NCI-H2081 treated with DMSO at 0.1 percent for 48 hours (cell line): ENCODE measurements at regions not wholly inside any gene's neighbourhood (a gene's known extent, or its start where the extent isn't known, plus 50 kb on each side); places are given as distances from the start of the nearest gene placed in this dataset.
A peak's percentile ranks its signal among the peaks of the same experiment; 100 is the strongest.

Experiments used
- DNase-seq: peaks from one replicate; lab custom pipeline; 2025; lab: John Stamatoyannopoulos, UW

DNA sequence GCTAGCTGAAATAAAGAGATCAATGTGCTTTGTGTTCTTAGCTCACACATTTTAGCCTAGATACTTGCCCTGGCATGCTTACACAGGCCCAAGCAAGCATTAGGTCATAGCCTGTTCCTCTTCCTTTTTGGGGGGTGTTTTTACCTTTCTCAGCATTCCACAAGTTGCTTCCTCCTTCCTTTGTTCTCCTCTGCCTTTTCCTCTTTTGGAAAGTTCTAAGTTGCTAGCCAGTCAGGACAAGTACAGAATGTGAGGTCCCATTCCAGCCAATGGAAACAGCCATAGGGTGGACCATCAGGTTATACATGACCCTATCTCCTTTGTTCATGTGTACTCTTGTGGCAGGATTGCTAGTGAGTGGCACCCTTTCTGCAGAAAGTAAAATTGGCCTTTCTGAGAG lies 154.9 kb downstream of the RASSF9 start:
- no peak for DNase-seq

DNA sequence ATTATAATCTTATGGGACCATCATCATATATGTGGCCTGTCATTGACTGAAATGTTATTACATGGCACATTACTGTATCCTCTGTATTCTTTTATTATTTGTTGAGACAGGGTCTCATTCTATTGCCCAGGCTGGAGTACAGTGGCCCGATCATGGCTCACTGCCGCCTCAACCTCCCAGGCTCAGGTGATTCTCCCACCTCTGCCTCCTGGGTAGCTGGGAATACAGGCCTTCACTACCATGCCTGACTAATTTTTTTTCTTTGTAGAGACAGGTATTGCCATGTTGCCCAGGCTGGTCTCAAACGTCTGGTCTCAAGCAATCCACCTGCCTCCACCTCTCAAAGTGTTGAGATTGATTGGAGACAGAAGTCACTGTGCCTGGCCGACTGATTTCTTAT lies 153.2 kb downstream of the RASSF9 start:
- DNase-seq, result no peak

DNA sequence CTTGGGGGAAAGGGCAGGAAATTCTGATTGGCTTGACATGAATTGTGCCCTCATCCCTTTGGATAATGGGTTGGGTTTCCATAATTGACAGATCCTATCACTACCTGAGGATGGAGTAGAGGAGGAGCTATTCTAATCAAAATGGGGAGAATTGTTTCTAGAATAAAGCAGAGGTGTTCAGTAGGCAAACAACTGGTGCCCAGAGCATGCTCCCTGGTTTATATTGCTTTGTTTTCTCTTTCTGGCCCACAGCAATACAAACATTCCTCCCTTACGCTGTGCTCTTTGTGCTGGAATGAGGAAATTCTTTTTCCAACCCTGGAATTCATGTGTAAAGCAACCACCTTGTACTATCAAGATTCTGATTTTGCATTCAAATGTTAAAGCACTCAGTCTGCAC lies 147.4 kb downstream of the RASSF9 start:
- DNase-seq, result no peak

DNA sequence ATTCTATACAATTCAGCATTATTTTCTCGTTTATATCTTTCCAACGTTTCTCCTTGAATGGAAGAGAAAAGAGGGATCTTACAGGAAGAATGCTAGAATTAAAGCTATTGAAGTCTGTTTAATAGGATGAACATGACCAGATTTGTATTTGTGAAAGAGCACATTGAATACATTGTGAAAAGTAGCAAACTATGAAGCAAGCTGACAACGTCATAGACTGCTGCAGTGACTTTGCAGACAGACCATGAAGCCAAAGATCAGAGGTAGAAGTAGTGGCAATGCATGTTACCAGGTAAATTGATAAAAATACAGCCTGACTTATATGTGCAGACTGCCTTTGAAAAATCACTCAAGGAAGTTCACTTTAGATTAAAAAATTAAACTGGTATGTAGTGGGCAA lies 146.1 kb downstream of the RASSF9 start:
- DNase-seq, result no peak

DNA sequence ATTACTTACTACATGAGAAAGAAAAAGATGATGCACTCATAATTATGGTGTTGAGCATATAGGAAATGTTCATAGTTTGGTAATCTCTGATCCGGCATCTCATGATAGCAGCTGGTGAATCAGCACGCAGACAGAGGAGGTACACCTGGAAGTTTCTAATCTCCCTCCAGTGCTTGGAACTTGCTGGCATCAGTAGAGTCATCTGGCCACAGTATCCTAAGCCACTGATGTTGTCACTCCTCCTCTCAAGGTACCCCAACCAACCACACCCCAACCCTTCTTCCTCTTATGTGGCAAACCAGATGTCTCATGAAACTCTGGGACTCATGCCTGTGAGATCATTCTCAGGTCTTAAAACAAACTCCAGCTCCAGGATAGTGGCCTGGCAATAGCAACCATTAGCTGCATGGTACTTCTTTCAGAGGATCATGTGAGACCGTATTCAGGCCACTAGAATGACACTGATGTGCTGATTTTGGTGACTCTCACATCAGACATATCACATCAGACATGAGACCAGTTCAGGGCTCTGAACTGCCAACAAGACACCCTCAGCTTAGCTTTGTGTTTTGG lies 143.0 kb downstream of the RASSF9 start:
- no peak for DNase-seq

DNA sequence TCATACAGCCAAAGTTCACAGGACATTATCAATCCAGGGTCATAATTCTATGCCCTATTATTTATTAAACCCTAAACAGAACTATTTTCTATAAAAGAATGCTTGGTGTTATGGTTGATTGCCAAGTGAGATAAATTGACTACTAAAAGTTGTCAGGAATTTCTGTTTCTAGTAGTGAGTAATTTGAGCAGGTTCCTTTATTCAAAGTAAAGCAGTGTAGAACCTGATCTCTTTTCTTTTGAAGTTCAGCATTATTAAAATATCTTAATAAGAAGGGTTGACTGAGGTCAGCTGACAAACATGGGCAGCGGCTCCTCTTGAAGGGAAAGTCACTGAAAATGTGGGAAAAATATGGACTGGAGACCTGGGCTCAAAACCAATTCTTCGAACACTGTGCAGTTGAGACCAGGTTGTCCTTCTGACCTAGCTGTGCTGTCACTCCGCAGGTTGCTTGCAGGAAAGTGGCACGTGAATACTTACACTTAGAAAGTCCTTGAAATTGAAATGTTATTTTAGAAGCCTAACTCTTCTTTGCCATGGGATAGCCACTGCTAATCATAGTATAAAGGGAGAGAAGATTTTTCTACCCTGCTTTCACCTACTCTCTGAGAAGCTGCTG lies 141.0 kb downstream of the RASSF9 start:
- no peak for DNase-seq

DNA sequence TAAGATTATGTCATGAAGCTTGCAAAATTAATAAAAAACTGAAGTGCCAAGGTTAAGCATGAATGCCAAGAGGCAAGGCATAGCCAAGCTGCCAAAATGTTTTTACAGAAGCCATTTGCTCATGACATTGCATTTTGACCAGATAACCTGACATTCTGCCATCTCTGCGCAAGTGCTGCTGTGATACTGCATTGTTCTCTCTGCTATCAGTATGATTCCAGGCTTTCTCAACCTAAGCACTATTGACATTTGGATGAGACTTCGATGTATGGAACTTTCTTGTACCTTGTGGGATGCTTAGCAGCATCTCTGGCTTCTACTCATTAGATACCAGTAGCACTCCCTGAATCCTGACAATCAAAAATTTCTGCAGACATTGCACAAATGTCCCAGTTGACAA lies 139.2 kb downstream of the RASSF9 start:
- no peak for DNase-seq

DNA sequence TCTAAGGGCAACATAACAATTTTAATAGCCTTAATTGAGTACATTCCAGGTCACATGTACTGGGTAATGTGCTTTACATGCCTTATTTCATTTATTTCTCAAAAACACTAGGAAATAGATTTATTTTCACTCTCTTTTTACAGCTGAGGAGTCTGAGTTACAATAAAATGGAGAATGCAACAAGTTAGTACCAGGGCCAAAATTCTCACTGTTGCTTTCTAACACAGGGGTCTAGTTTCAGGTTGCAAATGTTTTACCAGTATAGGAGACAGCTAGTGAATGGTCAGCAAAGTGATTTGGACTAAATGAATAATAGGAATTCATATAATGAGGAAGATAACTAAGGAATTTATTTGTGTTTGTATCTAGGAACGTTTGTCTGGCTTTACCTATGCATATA lies 137.3 kb downstream of the RASSF9 start:
- DNase-seq, result no peak

DNA sequence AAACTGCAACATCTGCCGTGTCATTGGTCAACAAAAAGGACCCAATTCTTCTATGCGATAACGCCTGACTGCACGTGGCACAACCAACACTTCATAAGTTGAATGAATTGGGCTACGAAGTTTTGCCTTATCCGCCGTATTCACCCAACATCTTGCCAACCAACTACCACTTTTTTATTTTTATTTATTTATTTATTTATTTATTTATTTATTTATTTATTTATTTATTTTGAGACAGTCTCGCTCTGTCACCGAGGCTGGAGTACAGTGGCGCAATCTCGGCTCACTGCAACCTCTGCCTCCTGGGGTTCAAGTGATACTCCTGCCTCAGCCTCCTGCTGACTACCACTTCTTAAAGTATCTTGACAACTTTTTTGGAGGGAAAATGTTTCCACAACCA lies 127.4 kb downstream of the RASSF9 start:
- DNase-seq, result no peak

DNA sequence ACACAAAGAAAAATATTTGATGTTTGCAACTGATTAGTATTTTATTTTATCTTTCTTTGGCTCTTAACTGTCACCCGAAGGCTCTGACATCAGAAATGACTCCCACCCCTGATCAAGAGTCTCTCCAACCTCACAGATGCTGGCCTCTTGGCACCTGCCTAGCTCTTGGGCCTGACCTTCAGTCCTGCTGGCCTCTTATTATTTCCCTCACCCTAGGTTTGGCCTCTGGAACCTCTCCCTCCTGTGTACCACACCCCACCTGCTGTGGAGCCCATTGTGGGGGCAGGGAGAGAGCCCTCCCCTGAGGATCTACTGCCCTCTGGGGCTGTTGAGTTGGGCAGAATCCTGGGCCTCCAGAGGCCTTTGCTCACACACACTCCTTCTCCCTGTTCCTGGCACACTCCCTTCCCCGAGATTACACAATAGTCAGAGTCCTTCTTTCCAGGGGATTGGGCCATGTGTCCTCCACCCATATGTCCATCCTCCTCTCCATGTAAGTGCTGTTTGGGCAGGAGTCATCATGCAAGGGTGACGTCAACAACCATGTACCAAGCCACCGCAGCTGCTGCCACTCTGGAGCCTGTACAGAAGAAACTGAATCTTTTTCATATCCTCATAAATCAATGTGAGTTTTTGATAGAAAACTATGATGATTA lies 124.3 kb downstream of the RASSF9 start:
- DNase-seq, result no peak

DNA sequence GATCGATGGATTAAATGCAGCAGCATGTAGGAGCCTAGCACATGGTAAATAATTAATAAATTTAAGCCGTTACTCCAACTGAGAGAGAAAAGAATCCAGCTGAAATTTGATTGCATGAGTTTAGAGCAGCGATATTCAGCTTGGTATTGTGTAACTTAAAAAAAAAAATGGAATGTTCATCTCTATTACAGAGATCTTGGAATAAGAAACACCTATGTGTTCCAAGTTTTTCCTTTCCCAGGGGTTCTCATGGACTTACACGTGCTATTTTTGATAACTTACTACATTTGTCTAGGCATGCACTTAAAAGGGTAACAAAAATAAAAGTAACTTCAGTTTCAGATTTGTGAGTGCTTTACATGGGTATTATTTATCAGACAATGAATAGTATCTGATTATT lies 122.8 kb downstream of the RASSF9 start:
- no peak for DNase-seq

DNA sequence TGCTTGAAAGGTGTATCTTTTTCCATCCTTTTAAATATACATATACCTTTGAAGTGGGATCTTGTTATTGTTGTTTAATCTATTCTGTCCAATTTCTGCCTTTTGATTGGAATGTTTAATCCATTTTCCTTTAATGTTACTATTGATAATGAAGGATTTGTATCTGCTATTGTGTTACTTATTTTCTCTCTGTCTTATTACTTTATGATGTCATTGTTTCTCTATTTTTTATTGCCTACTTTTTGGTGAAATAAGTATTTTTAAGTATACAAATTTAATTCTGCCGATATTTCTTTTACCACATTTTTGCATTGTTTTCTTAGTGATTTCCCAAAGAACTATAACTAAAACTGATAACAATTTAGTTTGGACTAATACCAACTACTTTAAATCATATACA lies 121.8 kb downstream of the RASSF9 start:
- no peak for DNase-seq

DNA sequence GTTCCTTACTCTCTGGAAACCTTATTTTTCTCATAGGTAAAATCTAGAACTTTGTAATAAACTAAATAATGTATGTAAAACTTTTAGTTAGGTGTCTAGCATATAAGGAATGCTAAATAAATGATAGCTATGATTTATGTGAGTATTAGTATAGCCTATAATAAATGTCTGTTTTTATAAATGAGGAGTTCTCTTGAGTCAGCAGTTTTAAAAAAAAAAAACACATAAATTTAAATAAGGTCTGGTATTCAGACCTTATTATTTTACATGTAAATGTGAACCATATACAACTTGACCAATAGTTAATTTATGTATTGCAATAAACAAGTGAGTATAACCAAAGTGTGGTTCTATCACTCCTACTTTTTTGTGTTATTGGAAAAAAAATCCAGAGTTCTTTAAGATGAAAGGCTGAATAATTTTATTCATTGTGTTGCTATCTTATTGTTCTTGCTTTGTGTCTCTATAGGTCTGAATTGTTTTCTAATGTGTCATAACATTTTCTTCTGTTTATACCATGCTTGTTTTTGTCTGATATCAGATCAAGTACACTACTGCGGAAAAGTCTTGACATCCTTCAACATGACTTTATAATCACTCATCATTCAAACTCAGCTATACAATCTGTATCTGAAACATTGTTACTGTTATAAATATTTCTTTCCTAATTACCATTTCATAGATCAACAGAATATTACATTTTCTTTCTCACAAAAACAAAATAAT lies 115.7 kb downstream of the RASSF9 start:
- DNase-seq, result no peak

DNA sequence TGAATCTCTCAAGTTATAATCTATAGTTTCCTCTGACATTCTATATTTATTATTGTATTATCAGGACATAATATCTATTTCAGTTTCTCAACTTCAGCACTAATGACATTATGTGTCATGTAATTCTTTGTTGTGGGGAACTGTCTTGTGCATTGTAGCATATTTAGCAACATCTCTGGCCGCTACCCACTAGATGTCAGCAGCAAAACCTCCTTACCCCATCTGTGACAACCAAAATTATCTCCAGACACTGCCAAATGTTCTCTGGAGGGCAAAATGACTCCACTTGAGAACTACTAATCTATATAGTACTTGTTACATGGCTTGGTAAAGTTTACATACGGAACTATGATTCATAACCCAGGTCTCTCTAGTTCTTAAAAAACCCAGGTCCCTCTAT lies 110.2 kb downstream of the RASSF9 start:
- DNase-seq, result no peak

DNA sequence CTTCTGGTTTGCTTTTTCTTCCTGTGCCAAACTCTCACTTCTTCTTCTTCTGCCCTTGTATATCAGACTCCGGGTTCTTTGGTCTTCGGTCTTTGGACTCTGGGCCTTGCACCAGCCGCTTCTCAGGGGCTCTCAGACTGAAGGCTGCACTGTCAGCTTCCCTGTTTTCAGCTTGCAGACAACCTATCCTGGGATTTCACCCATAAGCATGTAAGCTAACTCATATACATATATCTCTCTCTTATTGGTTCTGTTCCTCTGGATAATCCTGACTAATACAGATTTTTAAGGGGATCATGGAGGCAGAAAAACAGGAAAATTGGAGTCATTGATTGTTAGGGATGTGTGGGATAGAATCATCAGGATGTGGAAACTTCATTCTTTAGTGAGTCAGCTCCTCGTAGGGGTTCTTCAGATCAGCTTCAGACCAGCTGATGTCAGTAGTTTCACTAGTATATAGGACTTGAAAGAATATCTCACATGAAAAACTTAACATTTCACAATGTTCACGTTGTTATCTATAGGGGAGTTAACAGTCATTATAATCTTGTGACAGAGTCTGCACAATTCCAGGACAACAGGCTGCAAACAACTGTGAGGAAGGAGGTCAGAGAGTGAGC lies 102.9 kb downstream of the RASSF9 start:
- no peak for DNase-seq

DNA sequence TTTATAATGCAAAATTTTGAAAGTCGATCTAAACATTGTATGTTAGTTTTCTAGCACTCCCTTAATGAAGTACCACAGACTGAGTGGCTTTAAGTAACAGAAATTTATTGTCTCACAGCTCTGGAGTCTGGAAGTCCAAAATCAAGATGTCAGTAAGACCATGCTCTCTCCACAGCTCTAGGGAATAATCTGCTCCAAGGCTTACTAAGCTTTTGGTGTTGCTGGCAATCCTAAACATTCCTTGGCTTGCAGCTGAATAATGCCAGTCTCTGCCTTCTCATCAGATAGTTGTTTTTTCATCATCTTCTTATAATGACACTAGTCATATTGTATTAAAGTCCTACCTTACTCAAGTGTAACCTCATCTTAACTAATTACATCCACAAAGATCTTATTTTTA lies 102.2 kb downstream of the RASSF9 start:
- DNase-seq, result no peak

DNA sequence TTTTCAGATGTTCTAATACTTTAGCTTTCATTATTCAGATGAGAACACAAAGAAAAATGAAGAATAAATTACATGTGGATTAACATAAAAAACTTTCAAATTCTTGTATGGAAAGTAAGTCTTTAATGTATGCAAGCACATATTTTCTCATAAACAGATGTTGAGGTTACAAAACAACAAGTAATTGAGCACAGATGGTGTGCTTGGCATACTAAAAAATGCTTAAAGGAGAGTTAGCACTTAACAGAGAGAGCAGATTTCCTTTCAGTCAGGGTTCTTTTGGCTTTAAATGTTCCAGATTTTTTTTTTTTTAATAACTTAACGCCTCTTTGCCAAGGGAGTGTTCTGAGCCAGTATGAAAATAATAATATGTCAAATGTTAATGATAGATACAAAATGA lies 96.0 kb downstream of the RASSF9 start:
- no peak for DNase-seq

DNA sequence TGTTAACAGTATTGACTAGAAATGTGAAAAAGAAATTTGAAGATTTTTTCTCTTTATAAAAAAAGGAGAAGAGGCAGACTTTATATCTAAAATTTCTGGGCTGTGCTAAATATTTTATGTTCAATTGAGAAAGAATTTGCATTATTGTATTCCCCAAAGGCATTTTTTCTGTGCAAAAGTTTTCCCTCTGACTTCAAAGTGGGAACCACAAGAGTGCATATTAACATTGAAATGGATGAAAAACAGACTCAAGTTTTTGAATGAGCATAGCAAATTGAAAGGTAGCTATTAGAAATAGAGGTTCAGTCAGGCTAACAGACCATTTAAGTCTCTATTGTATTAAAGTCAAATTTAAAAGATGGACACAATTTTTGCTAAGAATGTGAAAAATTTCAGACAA lies 95.2 kb downstream of the RASSF9 start:
- DNase-seq, result no peak

DNA sequence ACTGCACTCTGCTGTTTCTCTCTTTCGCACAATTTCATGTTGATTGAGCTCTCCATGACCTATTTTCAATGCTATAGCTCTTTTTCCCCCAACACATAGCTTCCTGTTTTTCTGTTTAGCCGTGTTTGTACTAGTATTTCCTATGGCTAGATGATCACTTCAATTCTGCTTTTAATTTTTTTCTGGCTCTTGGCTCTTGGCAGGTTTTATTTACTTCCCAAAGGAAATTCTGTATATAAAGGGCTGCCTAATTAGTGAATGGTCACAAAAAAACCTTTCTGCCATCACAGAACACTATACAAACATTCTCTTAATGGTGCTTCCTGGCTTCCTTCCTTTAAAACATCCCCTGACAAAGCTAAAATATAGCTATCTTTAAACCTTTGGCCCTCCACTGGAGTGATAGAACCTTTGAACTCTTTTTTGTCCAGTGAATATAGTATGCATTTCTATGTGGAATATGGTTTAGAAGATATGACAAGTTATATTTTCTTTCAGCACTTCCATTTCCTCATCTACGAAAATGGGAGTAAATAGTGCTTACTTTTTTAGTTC lies 88.2 kb downstream of the RASSF9 start:
- DNase-seq, result peak; percentile 26
